ENCODE measurements at regions not wholly inside any gene's neighbourhood (a gene's known extent, or its start where the extent isn't known, plus 50 kb on each side); places are given as distances from the start of the nearest gene placed in this dataset.

- TF ChIP-seq, protein P1, sequence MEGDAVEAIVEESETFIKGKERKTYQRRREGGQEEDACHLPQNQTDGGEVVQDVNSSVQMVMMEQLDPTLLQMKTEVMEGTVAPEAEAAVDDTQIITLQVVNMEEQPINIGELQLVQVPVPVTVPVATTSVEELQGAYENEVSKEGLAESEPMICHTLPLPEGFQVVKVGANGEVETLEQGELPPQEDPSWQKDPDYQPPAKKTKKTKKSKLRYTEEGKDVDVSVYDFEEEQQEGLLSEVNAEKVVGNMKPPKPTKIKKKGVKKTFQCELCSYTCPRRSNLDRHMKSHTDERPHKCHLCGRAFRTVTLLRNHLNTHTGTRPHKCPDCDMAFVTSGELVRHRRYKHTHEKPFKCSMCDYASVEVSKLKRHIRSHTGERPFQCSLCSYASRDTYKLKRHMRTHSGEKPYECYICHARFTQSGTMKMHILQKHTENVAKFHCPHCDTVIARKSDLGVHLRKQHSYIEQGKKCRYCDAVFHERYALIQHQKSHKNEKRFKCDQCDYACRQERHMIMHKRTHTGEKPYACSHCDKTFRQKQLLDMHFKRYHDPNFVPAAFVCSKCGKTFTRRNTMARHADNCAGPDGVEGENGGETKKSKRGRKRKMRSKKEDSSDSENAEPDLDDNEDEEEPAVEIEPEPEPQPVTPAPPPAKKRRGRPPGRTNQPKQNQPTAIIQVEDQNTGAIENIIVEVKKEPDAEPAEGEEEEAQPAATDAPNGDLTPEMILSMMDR (IDR thresholded peaks at IDR 0.05): no peak
- TF ChIP-seq EZH2phosphoT487 (IDR thresholded peaks at IDR 0.05): no peak
- no peak for TF ChIP-seq EZH2 (IDR thresholded peaks at IDR 0.05)
These were observed 220.8 kb upstream of the FOXA2 start for GRCh38 chr20:22805219-22805618.
